ENCODE measurements at regions not wholly inside any gene's neighbourhood (a gene's known extent, or its start where the extent isn't known, plus 50 kb on each side); places are given as distances from the start of the nearest gene placed in this dataset.

- TF ChIP-seq ETS1 (IDR thresholded peaks at IDR 0.05): no peak
- no peak for TF ChIP-seq EZH2phosphoT487 (IDR thresholded peaks at IDR 0.05; ENCODE audit: unreplicated experiment)
- TF ChIP-seq POLR2AphosphoS5 (IDR thresholded peaks at IDR 0.05; ENCODE audit: low read depth): no peak
- TF ChIP-seq CREB1 (CRISPR knock-in tag; IDR thresholded peaks at IDR 0.05; ENCODE audit: low read depth): no peak
- TF ChIP-seq CTCF (conservative IDR thresholded peaks at IDR 0.05; ENCODE audit: low read depth in 2 of 2): no peak
These were observed 326.4 kb upstream of the MARCKS start (continued) for GRCh38 chr6:113530769-113531168.

GRCh38 chr6:113539202-113539601, 317.9 kb upstream of the MARCKS start:
- H3F3A ChIP-seq (replicated peaks; ENCODE audit: low read depth): no peaks in the 10 kb centered on the region
- Mint-ChIP-seq H3K27ac (no peak overlapping the region), H3K4me3 (no peak overlapping the region), H3K36me3 (ENCODE audit: low read depth) (no peaks in the 10 kb centered on the region), H3K9me3 (no peaks in the 10 kb centered on the region), H3K4me1 (peaks cover 7% of the 10 kb centered on the region), H3K27me3 (ENCODE audit: insufficient read depth, low read depth, poor library complexity) (no peaks in the 10 kb centered on the region)
- H3K4me2 ChIP-seq: no peak overlapping the region
- no peak overlapping the region for H3K27ac ChIP-seq (ENCODE audit: low read depth)
- ATAC-seq (peak; percentile 64), DNase-seq (ENCODE audit: low spot score) (peak; percentile 17)
- H3K36me3 ChIP-seq (ENCODE audit: insufficient read depth): no peaks in the 10 kb centered on the region
- no peaks in the 10 kb centered on the region for H3K9me2 ChIP-seq (ENCODE audit: insufficient read depth)
- peaks cover 7% of the 10 kb centered on the region; the same call in 1 of the 2 replicates for H3K4me1 ChIP-seq (ENCODE audit: insufficient read depth)
- H4K20me1 ChIP-seq (replicated peaks; ENCODE audit: insufficient read depth): no peaks in the 10 kb centered on the region
- no peak overlapping the region for H3K4me3 ChIP-seq
- no peaks in the 10 kb centered on the region for H3K79me2 ChIP-seq (replicated peaks; ENCODE audit: insufficient read depth)
- TF ChIP-seq ZNF462 (CRISPR knock-in tag; IDR thresholded peaks at IDR 0.05): no peak
- TF ChIP-seq CTCF (conservative IDR thresholded peaks at IDR 0.05; ENCODE audit: low read depth in 2 of 2): no peak
- TF ChIP-seq EZH2 (IDR thresholded peaks at IDR 0.05; ENCODE audit: low read depth, unreplicated experiment): no peak
- TF ChIP-seq EZH2phosphoT487 (IDR thresholded peaks at IDR 0.05; ENCODE audit: unreplicated experiment): no peak
- TF ChIP-seq JUNB (IDR thresholded peaks at IDR 0.05; ENCODE audit: unreplicated experiment): no peak
- no peak for TF ChIP-seq ZNF114 (CRISPR knock-in tag; IDR thresholded peaks at IDR 0.05)
- H3K27me3 ChIP-seq (ENCODE audit: insufficient read depth): no peaks in the 10 kb centered on the region
- peak overlapping the region; percentile 45 for H2AFZ ChIP-seq
